ENCODE measurements at regions not wholly inside any gene's neighbourhood (a gene's known extent, or its start where the extent isn't known, plus 50 kb on each side); places are given as distances from the start of the nearest gene placed in this dataset.

DNA sequence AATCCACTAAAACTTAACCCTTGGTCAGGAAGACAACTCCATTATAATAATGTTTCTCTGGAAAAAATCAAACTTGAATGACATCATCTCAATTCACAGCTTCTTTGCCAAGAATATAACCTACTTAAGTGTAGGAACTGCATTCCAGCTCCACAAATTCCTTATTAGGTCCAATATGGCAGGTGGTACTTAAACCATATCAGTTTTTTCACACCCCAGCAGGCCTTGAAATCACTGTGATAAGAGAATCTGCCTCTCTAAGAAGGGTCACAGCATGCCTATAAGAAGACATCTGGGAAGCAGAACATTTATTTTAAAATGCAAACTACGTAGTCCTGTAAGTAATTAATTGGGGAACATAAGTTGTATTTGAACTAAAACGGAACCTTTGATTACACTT, 687.8 kb downstream of the DIAPH3 start:
- H3K27me3 Mint-ChIP-seq, result peaks cover 1% of the 10 kb centered on the region
- no peaks in the 10 kb centered on the region for H3K36me3 Mint-ChIP-seq
- H3K4me3 Mint-ChIP-seq, result no peak overlapping the region
- no peak overlapping the region for H3K27ac Mint-ChIP-seq
- no peaks in the 10 kb centered on the region for H3K9me3 Mint-ChIP-seq (ENCODE audit: low read depth)
- H3K4me1 Mint-ChIP-seq (ENCODE audit: low read depth), result no peaks in the 10 kb centered on the region

DNA sequence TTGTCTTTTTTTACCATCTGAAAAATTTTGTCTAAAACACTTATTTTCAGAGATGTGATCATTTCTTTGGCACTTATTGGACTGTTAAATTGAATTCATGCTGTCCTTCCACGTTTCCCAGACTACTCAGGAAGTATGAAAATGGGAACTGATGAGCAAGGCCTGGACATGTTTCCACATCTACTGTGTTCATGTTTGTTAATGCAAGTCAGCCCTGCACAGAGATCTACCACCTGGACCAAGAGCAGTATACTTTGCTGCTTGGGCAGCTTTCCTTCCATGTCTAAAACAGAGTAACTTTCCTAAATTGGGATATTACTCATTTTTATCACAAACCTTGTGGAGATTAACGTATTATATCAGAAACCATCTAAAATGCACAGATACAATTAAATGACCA, 687.4 kb downstream of the DIAPH3 start:
- H3K36me3 Mint-ChIP-seq, result no peaks in the 10 kb centered on the region
- no peak overlapping the region for H3K4me3 Mint-ChIP-seq
- no peaks in the 10 kb centered on the region for H3K9me3 Mint-ChIP-seq (ENCODE audit: low read depth)
- no peak overlapping the region for H3K27ac Mint-ChIP-seq
- no peaks in the 10 kb centered on the region for H3K4me1 Mint-ChIP-seq (ENCODE audit: low read depth)
- peaks cover 1% of the 10 kb centered on the region for H3K27me3 Mint-ChIP-seq

DNA sequence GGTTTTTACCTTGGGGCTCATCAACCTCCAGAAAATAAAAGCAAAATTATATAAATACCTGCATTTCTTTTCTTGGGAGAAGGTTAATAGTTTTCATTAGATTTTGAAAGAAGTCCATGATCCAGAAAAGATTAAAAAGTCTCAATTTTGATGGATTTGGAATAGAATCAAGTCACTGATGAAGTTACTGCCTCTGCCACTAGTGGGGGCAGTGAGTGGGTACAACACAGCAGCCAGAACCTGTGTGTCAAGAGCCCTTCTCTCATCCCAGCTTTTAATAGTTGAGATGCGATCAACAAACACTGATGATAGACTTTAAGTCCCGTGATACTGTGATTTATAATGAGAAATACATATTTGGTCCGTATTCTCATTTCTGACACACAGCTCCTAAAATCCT, 686.7 kb downstream of the DIAPH3 start:
- Mint-ChIP-seq H3K27me3 (peaks cover 1% of the 10 kb centered on the region), H3K4me1 (ENCODE audit: low read depth) (no peaks in the 10 kb centered on the region), H3K4me3 (no peak overlapping the region), H3K27ac (no peak overlapping the region), H3K36me3 (no peaks in the 10 kb centered on the region), H3K9me3 (ENCODE audit: low read depth) (no peaks in the 10 kb centered on the region)

DNA sequence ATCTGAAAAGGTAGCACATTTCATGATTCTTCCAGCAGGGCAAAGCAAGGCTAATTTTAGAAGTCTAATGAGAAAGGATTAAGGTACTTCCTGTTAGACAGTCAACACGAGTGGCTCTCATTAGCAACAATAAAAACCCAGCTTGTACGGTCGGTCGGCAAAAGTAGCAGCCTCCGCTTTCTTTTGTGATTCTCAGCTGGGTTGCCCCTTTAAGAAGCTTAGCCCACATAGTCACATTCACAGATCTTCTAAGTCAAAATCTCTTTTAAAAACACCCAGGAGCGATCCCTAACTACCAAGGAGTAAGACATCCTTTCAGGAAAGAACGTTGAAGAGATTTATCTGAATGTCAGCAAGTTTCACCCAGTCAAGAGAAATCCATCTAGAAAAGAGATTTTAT, 684.8 kb downstream of the DIAPH3 start:
- Mint-ChIP-seq H3K27me3 (peaks cover 3% of the 10 kb centered on the region), H3K4me1 (ENCODE audit: low read depth) (no peaks in the 10 kb centered on the region), H3K9me3 (ENCODE audit: low read depth) (no peaks in the 10 kb centered on the region), H3K36me3 (no peaks in the 10 kb centered on the region), H3K27ac (no peak overlapping the region), H3K4me3 (no peak overlapping the region)

DNA sequence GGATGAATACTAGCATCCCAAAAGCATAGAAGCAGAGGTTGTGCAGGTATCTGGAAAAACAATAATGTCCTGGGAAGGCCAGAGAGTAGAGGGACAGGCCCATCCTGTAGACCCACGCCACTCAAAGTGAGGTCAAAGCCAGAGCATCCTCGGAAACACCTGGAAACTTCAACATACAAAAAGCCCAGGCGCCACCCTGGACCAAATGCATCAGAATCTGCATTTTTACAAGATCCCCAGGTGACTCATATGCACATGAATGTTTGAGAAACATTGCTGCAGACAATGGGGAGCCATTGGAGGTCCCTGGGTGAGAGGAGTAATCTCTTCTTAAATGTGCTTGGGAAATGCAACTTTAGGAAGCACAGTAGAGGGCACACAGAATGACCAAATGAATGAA, 684.1 kb downstream of the DIAPH3 start:
- Mint-ChIP-seq H3K27me3 (peaks cover 3% of the 10 kb centered on the region), H3K4me3 (no peak overlapping the region), H3K36me3 (no peaks in the 10 kb centered on the region), H3K4me1 (ENCODE audit: low read depth) (no peaks in the 10 kb centered on the region), H3K9me3 (ENCODE audit: low read depth) (no peaks in the 10 kb centered on the region), H3K27ac (no peak overlapping the region)

DNA sequence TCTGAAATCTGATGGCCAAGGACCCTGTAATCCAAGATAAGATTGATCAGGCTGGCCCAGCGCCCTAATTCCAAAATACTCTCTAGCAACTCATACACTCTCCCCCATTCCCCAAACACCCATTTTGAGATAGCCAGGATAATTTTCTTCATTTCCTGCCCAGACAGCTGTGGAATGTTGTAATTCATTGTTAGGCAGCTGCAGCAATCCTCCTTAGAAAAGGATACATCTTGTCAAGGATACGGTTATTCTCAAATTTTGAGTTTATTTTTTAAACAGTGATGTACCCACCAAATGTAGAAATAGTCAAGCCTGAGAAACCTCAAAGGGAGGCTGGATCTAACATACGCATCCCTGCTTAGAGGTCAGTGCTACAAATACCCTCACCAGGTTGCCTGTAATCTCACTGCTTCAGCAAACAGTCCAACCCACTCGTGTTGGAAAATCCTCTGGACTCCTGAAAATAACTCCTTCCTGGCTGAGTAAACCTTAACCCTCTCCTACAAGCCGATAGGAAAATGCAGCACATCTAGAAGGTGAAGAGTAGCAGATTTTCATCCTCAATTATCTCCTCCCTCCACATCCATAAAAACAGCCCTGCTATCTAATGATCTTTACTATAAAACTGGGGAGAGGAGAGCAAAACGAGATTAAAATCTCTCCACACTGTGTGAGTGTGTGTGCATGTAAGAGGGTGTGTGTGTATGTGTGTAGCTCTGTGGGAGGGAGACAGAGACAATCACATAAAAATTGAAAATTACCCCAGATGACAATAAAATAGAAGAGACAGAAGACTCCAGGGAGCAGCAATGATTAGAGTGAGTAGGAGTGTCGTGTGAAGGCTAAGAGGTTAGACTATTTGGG, 683.1 kb downstream of the DIAPH3 start:
- Mint-ChIP-seq H3K36me3 (no peaks in the 10 kb centered on the region), H3K27ac (no peak overlapping the region), H3K4me1 (ENCODE audit: low read depth) (no peaks in the 10 kb centered on the region), H3K4me3 (no peak overlapping the region), H3K9me3 (ENCODE audit: low read depth) (no peaks in the 10 kb centered on the region), H3K27me3 (peaks cover 3% of the 10 kb centered on the region)

DNA sequence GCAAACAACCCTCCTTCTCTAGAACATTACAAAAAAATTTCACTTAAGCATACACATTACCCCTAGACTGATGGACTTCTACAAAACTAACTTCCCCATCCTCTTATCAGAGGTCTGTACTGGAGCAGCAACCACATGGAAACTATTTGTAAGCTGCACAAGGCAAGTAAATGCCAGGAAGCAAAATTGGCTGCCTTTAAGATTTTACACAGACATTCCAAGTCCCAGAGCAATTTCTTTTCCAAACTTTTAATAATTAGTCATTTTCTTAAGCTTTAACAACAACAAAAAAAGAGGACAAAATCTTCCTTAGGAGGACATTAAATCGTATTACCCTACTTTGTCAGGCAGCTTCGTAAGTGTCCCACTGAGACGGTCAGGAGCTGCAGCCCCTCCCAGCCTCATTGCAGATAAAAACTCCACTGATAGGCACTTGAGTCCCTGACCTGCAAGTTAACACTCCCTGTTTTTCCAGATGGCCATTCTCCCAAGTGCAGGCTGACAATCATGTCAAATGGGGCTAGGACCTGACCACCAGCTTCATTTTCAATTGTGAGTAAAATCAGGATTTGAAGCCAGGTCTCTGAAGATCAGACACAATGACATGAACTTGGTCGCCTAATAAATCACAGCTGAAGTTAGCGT, 680.1 kb downstream of the DIAPH3 start:
- no peak overlapping the region for H3K4me3 Mint-ChIP-seq
- H3K27me3 Mint-ChIP-seq, result peaks cover 8% of the 10 kb centered on the region
- H3K9me3 Mint-ChIP-seq (ENCODE audit: low read depth), result peaks cover 5% of the 10 kb centered on the region
- no peaks in the 10 kb centered on the region for H3K4me1 Mint-ChIP-seq (ENCODE audit: low read depth)
- H3K36me3 Mint-ChIP-seq, result peaks cover 2% of the 10 kb centered on the region
- no peak overlapping the region for H3K27ac Mint-ChIP-seq

DNA sequence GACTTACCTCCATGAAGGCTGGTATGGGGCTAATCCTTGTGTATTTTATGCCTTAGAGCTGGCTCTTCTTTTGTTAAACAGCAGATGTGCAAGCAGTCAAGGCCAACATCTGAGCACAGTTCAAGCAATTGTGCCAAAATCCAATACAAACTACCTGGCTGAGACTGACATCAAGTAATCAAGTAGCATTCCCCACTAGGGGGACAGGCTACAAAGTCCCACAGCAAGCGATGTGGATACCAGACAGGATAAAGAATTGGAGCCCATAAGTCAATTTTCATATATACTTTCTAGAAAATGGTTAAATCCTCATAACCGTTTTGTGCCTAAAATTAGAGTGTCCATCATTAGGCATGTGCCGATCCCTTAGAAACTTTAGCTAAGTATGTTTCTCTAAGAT, 675.8 kb downstream of the DIAPH3 start:
- no peak overlapping the region for H3K27ac Mint-ChIP-seq
- no peaks in the 10 kb centered on the region for H3K4me1 Mint-ChIP-seq (ENCODE audit: low read depth)
- peaks cover 8% of the 10 kb centered on the region for H3K27me3 Mint-ChIP-seq
- no peak overlapping the region for H3K4me3 Mint-ChIP-seq
- peaks cover 2% of the 10 kb centered on the region for H3K36me3 Mint-ChIP-seq
- peaks cover 5% of the 10 kb centered on the region for H3K9me3 Mint-ChIP-seq (ENCODE audit: low read depth)

DNA sequence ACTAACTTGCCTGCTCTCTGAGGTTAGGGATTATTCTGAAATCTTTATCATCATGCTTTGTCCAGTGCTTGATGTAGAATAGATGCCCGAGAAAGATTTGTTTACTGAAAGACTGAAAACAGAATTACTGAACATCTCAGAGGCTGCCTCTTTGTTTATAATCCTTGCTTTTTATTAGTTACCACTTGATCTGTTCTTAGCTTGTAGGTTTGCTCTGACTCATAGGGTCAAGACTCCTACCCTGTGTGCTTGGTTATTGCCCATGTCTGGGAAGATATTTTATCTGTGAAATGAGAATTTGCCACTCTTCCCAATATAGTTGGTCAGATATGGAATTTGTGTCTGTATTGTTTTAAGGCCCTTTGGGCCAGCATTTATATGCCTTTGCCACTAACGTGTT, 675.3 kb downstream of the DIAPH3 start:
- Mint-ChIP-seq H3K36me3 (peaks cover 2% of the 10 kb centered on the region), H3K4me3 (no peak overlapping the region), H3K27ac (no peak overlapping the region), H3K4me1 (ENCODE audit: low read depth) (no peaks in the 10 kb centered on the region), H3K27me3 (peaks cover 6% of the 10 kb centered on the region), H3K9me3 (ENCODE audit: low read depth) (peaks cover 5% of the 10 kb centered on the region)

DNA sequence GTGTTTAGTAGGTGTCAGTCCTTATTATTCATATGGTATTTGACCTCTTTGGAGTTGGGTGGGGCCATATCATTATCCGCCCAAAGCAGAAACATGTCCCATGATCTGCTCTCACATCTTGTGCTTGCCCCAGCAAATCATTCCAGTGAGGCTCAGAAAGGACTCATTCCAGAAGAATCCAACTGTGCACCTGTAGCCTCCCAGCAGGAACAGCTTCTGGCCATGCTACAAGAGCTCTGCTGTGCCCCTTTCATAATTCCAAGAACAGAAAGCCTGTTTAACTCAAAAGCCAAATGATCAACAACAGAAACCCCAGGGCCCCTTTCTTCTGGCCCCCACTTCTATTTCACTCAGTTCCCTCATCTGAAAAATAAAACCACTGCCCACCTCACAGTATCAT, 673.1 kb downstream of the DIAPH3 start:
- no peak overlapping the region for H3K27ac Mint-ChIP-seq
- H3K36me3 Mint-ChIP-seq, result peaks cover 2% of the 10 kb centered on the region
- no peak overlapping the region for H3K4me3 Mint-ChIP-seq
- no peaks in the 10 kb centered on the region for H3K4me1 Mint-ChIP-seq (ENCODE audit: low read depth)
- peaks cover 5% of the 10 kb centered on the region for H3K9me3 Mint-ChIP-seq (ENCODE audit: low read depth)
- peaks cover 6% of the 10 kb centered on the region for H3K27me3 Mint-ChIP-seq

DNA sequence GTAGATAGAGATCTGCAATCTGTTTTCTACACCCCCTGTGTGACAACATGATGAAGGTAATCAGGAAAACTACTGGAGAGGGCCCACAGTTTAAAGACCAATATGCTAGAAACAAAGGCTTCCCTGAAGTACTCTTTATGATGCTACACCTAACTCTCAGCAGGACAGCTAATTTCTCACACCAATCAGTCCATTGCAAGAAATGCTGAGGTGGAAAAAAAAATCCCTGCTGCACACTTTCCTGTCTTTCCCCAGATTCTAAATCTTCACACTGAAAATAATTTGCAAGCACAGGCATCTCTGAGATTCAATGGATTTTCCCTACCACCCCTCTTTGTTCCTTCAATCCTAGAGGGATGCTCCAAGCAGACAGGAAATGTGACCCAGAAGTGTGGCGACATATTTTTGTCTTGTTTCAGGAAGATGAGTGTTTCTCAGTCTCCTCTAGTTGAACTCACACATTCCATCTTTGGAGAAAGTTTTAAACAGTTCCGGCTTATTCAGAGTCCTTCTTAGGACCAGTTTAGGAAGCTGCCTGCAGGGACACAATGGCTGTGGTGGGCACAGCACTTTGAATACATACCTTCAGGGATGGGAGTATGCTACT, 671.6 kb downstream of the DIAPH3 start:
- no peaks in the 10 kb centered on the region for H3K36me3 Mint-ChIP-seq
- no peak overlapping the region for H3K4me3 Mint-ChIP-seq
- no peaks in the 10 kb centered on the region for H3K4me1 Mint-ChIP-seq (ENCODE audit: low read depth)
- no peaks in the 10 kb centered on the region for H3K9me3 Mint-ChIP-seq (ENCODE audit: low read depth)
- H3K27me3 Mint-ChIP-seq, result peaks cover 2% of the 10 kb centered on the region
- no peak overlapping the region for H3K27ac Mint-ChIP-seq

DNA sequence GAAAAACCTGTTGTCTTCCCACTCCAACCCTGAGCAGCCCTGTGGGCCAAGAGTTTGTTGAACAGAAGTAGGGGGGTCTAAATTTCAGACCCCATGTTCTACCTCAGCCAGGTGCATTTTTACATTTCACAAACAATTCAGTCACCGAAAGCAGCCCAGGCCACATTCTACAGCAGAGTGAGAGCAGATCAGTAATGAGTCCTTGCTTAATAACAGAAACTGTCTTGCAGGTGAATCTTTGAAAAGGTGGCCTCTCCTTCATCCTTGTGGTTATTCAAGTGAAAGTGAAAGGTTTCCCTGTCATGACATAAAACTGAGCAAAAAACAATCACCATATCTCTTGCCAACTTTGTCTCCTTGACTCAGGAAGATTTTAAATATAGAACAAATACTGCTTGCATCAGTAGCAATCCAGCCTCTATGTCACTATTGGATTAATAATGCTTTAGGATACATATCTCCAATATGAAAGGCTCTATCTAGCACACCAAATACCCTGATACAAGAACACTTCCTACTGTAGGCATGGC, 670.2 kb downstream of the DIAPH3 start:
- H3K4me1 Mint-ChIP-seq (ENCODE audit: low read depth), result no peaks in the 10 kb centered on the region
- no peaks in the 10 kb centered on the region for H3K9me3 Mint-ChIP-seq (ENCODE audit: low read depth)
- H3K4me3 Mint-ChIP-seq, result no peak overlapping the region
- no peaks in the 10 kb centered on the region for H3K27me3 Mint-ChIP-seq
- no peak overlapping the region for H3K27ac Mint-ChIP-seq
- H3K36me3 Mint-ChIP-seq, result no peaks in the 10 kb centered on the region

DNA sequence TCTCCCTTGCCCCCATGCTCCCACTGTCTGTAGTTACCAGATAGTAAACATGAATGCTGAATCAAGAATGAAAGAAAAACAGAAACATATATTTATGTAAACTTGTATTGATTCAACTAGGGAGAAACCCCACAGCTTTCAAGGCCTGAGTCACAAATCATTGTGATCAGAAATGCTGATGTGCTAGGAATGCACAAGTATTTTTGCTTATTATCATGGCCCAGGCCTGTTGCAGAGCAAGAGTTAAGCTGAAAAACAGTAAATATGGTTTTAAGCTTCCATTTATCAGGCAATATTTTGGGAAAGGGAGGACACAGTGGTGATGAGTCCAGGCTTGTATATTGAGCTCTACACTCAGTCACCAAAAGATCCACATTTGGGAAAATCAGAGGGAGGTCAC, 669.6 kb downstream of the DIAPH3 start:
- H3K9me3 Mint-ChIP-seq (ENCODE audit: low read depth), result no peaks in the 10 kb centered on the region
- H3K27me3 Mint-ChIP-seq, result no peaks in the 10 kb centered on the region
- no peak overlapping the region for H3K27ac Mint-ChIP-seq
- H3K4me1 Mint-ChIP-seq (ENCODE audit: low read depth), result no peaks in the 10 kb centered on the region
- no peak overlapping the region for H3K4me3 Mint-ChIP-seq
- H3K36me3 Mint-ChIP-seq, result no peaks in the 10 kb centered on the region

DNA sequence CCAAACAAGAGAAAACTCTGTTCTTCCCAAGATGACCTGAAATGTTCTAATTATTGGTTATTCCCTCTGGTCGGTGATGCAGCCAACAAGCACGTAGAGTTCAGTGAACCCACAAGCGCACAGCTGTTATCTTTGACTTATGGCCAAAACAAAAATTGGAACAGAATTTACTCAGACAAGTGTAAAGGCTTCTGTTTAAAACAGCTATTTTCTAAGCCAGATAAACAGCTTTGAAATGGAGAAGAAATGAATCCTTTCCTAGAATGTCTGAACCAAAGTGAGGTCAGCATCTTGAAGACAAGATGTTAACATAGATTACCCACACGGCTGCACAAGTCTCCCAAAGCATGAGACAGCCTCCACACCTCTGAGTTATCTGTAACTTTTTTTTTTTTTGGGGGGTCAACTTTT, 669.2 kb downstream of the DIAPH3 start:
- Mint-ChIP-seq H3K36me3 (no peaks in the 10 kb centered on the region), H3K27me3 (no peaks in the 10 kb centered on the region)

DNA sequence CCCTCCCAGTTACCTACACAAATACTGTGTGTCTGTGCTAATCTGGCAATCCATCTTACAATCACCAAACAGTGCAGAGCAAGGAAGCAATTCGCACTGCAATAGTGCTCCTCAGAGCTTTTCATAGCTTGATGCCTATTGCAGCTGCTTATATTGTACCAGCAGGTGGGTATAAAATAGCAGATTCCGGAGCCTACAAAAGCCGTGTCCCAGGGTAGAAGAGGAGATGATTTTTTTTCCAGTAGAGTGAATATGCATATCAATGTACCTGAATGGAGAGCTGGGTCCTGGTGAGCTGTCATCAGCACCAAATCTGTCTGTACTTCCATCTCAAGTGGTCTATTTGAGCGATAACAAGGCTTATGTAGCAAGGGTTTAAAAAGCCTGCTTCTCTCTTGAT, 668.4 kb downstream of the DIAPH3 start:
- Mint-ChIP-seq H3K4me1 (ENCODE audit: low read depth) (no peaks in the 10 kb centered on the region), H3K36me3 (no peaks in the 10 kb centered on the region), H3K27me3 (no peaks in the 10 kb centered on the region), H3K4me3 (no peak overlapping the region), H3K27ac (no peak overlapping the region), H3K9me3 (ENCODE audit: low read depth) (peaks cover 3% of the 10 kb centered on the region)

More for the DNA sequence above, 669.2 kb downstream of the DIAPH3 start:
- Mint-ChIP-seq H3K9me3 (ENCODE audit: low read depth) (peaks cover under 1% of the 10 kb centered on the region), H3K4me3 (no peak overlapping the region), H3K27ac (no peak overlapping the region), H3K4me1 (ENCODE audit: low read depth) (no peaks in the 10 kb centered on the region)

Measured in activated naive CD8-positive, alpha-beta T cell (primary cell).